SU-DHL-6 (cell line): ENCODE measurements at regions not wholly inside any gene's neighbourhood (a gene's known extent, or its start where the extent isn't known, plus 50 kb on each side); places are given as distances from the start of the nearest gene placed in this dataset.

Experiments used
- CTCF ChIP-seq: fragments of 200-600 bp; sonication (generic); IDR thresholded peaks from one replicate; pipeline ENCODE4 v1.5.1; 2017; ENCODE audit warnings: antibody characterized with exemption, mild to moderate bottlenecking, low read length, moderate library complexity; ENCODE audit not compliant: insufficient read depth, poor library complexity, severe bottlenecking
- EZH2phosphoT487 ChIP-seq: fragments of 200-600 bp; sonication (generic), shearing (Covaris generic); conservative IDR thresholded peaks from 2 replicates; pipeline ENCODE4 v1.6.1; 2018; ENCODE audit warnings: mild to moderate bottlenecking, antibody characterized with exemption, low read length, moderate library complexity, mixed read lengths

- no peak for TF ChIP-seq CTCF
- TF ChIP-seq EZH2phosphoT487 = no peak
These were observed 288.6 kb upstream of the GYPC start for GRCh38 chr2:126367361-126367760.
